ENCODE measurements at regions not wholly inside any gene's neighbourhood (a gene's known extent, or its start where the extent isn't known, plus 50 kb on each side); places are given as distances from the start of the nearest gene placed in this dataset.
A peak's percentile ranks its signal among the peaks of the same experiment; 100 is the strongest.

GRCh38 chr5:74272831-74273451 is 367.6 kb downstream of the ENC1 start:
- in situ Hi-C loops (cut with HindIII; ENCODE audit: low sequenced_read_pairs), result no loop called here
- peak; percentile 60 for DNase-seq (ENCODE audit: low read depth, low spot score)
- no peak for TF ChIP-seq CTCF (IDR thresholded peaks at IDR 0.05; ENCODE audit: low read depth, low read length)
- no peak overlapping the region for H3K4me3 ChIP-seq (ENCODE audit: low read depth, low read length)

DNA sequence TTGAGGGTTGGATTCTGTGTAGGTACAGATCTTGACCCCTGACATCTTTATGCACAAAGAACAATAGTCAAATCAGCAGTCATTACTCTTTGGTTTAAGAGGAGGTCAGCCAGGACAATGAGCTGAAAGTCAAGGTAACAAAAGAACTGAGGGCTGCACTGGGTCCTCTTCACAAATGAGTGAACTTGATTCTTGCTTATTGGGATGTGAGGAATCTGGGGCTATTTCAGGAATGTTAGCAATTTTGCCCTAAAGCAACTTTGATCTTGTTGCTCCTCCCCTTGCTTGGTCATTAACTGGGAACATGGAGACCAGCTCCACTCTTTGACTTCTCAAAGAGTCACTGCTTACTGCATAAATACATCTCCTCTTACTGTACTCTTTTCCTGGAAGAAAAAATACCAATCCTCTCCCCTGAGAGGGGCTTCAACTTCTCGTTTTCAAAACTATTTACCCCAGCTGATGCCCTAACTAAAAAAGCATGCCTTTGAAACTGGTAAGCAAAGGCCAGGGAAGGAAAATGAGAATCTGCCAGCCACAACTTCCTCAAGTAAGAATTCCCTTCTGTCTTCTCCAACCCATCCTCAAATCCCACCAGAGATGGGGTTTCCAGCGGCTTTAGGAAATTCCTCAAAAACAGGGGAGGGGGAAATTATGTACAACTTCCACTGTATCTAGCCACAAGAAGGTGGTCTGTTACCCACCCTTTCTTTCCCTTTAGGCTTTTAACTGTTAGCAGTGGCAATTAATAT is 368.3 kb downstream of the ENC1 start:
- peak; percentile 48 for DNase-seq (ENCODE audit: low read depth, low spot score)
- in situ Hi-C loops (cut with HindIII; ENCODE audit: low sequenced_read_pairs), result no loop called here

GRCh38 chr5:74268297-74268696 is 372.2 kb downstream of the ENC1 start:
- in situ Hi-C loops (cut with HindIII; ENCODE audit: low sequenced_read_pairs), result no loop called here
- no peak for TF ChIP-seq CTCF (IDR thresholded peaks at IDR 0.05; ENCODE audit: low read depth, low read length)
- H3K4me3 ChIP-seq (ENCODE audit: low read depth, low read length), result no peak overlapping the region
- DNase-seq (ENCODE audit: low read depth, low spot score), result no peak

More for the DNA sequence above, 368.3 kb downstream of the ENC1 start:
- no peak overlapping the region for H3K4me3 ChIP-seq (ENCODE audit: low read depth, low read length)
- no peak for TF ChIP-seq CTCF (IDR thresholded peaks at IDR 0.05; ENCODE audit: low read depth, low read length)

GRCh38 chr5:74266836-74267235 is 373.7 kb downstream of the ENC1 start:
- no peak overlapping the region for H3K4me3 ChIP-seq (ENCODE audit: low read depth, low read length)
- no peak for TF ChIP-seq CTCF (IDR thresholded peaks at IDR 0.05; ENCODE audit: low read depth, low read length)
- in situ Hi-C loops (cut with HindIII; ENCODE audit: low sequenced_read_pairs), result no loop called here
- DNase-seq (ENCODE audit: low read depth, low spot score), result no peak

GRCh38 chr5:74266132-74266531 is 374.4 kb downstream of the ENC1 start:
- H3K4me3 ChIP-seq (ENCODE audit: low read depth, low read length), result no peak overlapping the region
- no peak for DNase-seq (ENCODE audit: low read depth, low spot score)
- in situ Hi-C loops (cut with HindIII; ENCODE audit: low sequenced_read_pairs), result no loop called here
- no peak for TF ChIP-seq CTCF (IDR thresholded peaks at IDR 0.05; ENCODE audit: low read depth, low read length)

DNA sequence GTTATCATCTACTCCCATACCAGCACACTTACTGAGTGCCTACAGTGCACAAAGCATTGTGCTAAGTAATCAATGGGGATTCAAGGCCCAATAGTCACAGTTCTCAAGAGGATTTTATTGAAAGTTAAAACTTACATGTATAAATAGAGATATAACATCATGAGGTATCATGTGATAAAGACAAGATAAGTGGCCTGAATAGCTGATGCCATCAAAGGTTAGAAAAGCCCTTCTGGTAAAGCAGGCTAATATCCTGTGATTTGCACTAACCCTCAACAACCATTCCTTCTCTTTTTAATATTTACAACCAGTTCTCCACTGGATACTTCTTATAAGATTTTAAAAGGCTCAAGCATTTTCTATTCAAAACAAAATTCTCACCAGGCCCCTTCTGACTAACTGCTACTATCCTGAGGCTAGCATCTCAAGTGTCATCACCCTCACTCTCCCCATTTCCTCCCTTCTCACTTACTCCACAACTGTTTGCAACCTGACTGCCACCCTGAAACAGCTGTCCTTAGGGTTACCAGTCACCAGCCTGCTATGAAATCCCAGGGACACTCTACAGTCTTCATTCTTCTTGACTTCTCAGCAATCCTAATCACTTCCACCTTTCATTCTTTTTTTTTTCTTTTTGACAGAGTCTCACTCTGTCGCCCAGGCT is 377.9 kb downstream of the ENC1 start:
- no peak for TF ChIP-seq CTCF (IDR thresholded peaks at IDR 0.05; ENCODE audit: low read depth, low read length)
- DNase-seq (ENCODE audit: low read depth, low spot score), result no peak
- in situ Hi-C loops (cut with HindIII; ENCODE audit: low sequenced_read_pairs), result no loop called here
- no peak overlapping the region for H3K4me3 ChIP-seq (ENCODE audit: low read depth, low read length)

All from astrocyte of the spinal cord (primary cell).